ENCODE measurements at regions not wholly inside any gene's neighbourhood (a gene's known extent, or its start where the extent isn't known, plus 50 kb on each side); places are given as distances from the start of the nearest gene placed in this dataset.

DNA sequence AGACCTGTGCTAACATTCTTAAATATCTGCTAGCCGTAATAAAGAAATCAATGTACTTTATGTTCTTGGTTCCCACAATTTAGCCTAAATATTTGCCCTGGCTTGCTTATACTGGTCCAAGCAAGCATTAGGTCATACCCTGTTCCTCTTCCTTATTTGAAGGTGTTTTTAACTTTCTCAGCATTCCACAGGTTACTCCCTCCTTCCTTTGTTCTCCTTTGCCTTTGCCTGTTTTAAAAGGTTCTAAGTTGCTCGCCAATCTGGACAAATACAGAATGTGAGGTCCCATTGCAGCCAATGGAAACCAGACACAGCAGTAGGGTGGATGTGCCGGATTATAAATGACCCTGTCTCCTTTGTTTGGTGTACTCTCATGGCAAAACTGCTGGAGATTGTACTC is 436.8 kb upstream of the PCDH7 start:
- Histone ChIP-seq H3K36me3 (ENCODE audit: insufficient read depth, low read length) (no peaks in the 10 kb centered on the region), H3K9me3 (ENCODE audit: control insufficient read depth in 1 of 2, low read length in 2 of 2) (no peaks in the 10 kb centered on the region), H3K27me3 (ENCODE audit: insufficient read depth, low read length) (no peaks in the 10 kb centered on the region), H3K4me3 (ENCODE audit: low read length in 2 of 2) (no peak overlapping the region), H3K27ac (ENCODE audit: low read depth, low read length) (no peak overlapping the region), H3K4me1 (ENCODE audit: insufficient read depth, low read length) (no peaks in the 10 kb centered on the region)
- DNase-seq = no peak
- H3K27ac Mint-ChIP-seq = no peak overlapping the region
- H3K9me3 Mint-ChIP-seq = peaks cover 0 to 13% (median 3%) of the 10 kb centered on the region in 8 donors
- ChIA-PET POLR2A (ENCODE audit: partially characterized antibody) (no interaction called here), CTCF (ENCODE audit: partially characterized antibody) (no interaction called here)
- intact Hi-C loops (cut with micrococcal nuclease) = no loop called here
- H3K4me1 Mint-ChIP-seq = no peaks in the 10 kb centered on the region
- no peaks in the 10 kb centered on the region for H3K36me3 Mint-ChIP-seq
- H3K27me3 Mint-ChIP-seq = no peaks in the 10 kb centered on the region
- H3K4me3 Mint-ChIP-seq = no peak overlapping the region

DNA sequence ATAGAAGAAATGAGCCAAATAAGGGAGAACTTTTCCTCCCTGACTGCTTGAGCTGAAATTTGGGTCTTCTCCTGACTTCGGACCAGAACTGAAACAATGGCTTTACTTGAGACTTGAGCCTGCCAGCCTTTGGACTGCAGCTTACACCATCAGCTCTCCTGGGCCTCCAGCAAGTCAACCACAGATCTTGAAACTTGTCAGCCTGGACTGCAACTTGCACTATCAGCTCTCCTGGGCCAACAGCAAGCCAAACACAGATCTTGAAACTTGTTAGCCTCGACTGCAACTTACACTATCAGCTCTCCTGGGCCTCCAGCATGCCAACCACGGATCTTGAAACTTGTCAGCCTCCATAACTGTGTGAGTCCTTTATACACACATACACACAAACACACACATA is 425.9 kb upstream of the PCDH7 start:
- H3K27ac ChIP-seq (ENCODE audit: low read depth, low read length) = no peak overlapping the region
- ChIA-PET POLR2A (ENCODE audit: partially characterized antibody) (no interaction called here), CTCF (ENCODE audit: partially characterized antibody) (no interaction called here)
- no peaks in the 10 kb centered on the region for H3K36me3 ChIP-seq (ENCODE audit: insufficient read depth, low read length)
- intact Hi-C loops (cut with micrococcal nuclease) = no loop called here
- no peak for DNase-seq
- H3K36me3 Mint-ChIP-seq = no peaks in the 10 kb centered on the region
- H3K27ac Mint-ChIP-seq = no peak overlapping the region
- no peaks in the 10 kb centered on the region for H3K27me3 Mint-ChIP-seq
- H3K27me3 ChIP-seq (ENCODE audit: insufficient read depth, low read length) = no peaks in the 10 kb centered on the region
- H3K4me3 ChIP-seq (ENCODE audit: low read length in 2 of 2) = no peak overlapping the region
- H3K4me1 Mint-ChIP-seq = no peaks in the 10 kb centered on the region
- H3K9me3 ChIP-seq (ENCODE audit: control insufficient read depth in 1 of 2, low read length in 2 of 2) = no peaks in the 10 kb centered on the region
- H3K4me1 ChIP-seq (ENCODE audit: insufficient read depth, low read length) = no peaks in the 10 kb centered on the region
- peaks cover 4 to 26% (median 13%) of the 10 kb centered on the region in 8 donors for H3K9me3 Mint-ChIP-seq
- no peak overlapping the region for H3K4me3 Mint-ChIP-seq

DNA sequence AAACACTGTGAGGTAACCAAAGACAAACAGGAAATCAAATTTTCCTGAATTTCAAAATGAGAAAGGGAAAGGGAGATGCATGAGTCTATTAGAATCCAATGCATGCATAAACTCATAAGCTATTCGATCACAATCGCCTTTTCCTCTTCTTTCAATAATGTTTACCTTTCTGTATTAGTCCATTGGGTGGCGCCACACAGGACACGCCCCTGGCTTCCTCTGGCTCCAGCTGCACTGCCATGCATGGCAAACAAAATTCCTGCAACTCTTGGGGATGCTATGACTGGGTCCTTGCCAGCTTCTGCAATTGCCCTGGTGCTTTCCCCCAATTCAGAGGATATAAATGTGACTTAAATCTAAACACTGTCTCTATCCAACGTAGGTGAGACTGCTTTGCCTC is 424.5 kb upstream of the PCDH7 start:
- no peaks in the 10 kb centered on the region for H3K36me3 Mint-ChIP-seq
- no peaks in the 10 kb centered on the region for H3K27me3 Mint-ChIP-seq
- H3K27ac Mint-ChIP-seq = no peak overlapping the region
- peaks cover under 1 to 29% (median 13%) of the 10 kb centered on the region in 8 donors for H3K9me3 Mint-ChIP-seq
- intact Hi-C loops (cut with micrococcal nuclease) = no loop called here
- no peaks in the 10 kb centered on the region for H3K36me3 ChIP-seq (ENCODE audit: insufficient read depth, low read length)
- H3K4me3 Mint-ChIP-seq = no peak overlapping the region
- DNase-seq = no peak
- no peaks in the 10 kb centered on the region for H3K9me3 ChIP-seq (ENCODE audit: control insufficient read depth in 1 of 2, low read length in 2 of 2)
- H3K4me1 Mint-ChIP-seq = no peaks in the 10 kb centered on the region
- H3K4me1 ChIP-seq (ENCODE audit: insufficient read depth, low read length) = no peaks in the 10 kb centered on the region
- ChIA-PET POLR2A (ENCODE audit: partially characterized antibody) (no interaction called here), CTCF (ENCODE audit: partially characterized antibody) (no interaction called here)
- no peak overlapping the region for H3K4me3 ChIP-seq (ENCODE audit: low read length in 2 of 2)
- H3K27me3 ChIP-seq (ENCODE audit: insufficient read depth, low read length) = no peaks in the 10 kb centered on the region
- H3K27ac ChIP-seq (ENCODE audit: low read depth, low read length) = no peak overlapping the region

DNA sequence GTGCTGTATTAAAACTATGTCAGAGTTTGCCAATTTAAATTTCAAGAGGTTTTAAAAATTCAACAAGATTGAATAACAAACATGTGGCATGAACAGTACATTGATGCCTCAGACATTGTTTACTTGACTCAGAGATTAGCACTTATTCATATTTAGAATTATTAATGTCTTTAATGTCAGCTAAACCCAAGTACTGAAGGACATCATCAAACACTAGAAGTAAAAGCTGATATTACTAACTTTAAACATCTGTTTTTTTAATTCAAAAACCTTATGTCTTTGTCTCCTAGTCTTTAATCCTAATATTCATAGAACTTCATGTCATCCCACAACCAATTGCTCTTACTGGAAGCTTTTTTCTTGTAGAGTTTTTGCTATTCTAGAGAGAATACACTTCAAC is 406.2 kb upstream of the PCDH7 start:
- Histone ChIP-seq H3K9me3 (ENCODE audit: control insufficient read depth in 1 of 2, low read length in 2 of 2) (no peaks in the 10 kb centered on the region), H3K4me1 (ENCODE audit: insufficient read depth, low read length) (no peaks in the 10 kb centered on the region), H3K4me3 (ENCODE audit: low read length in 2 of 2) (no peak overlapping the region), H3K27ac (ENCODE audit: low read depth, low read length) (no peak overlapping the region), H3K36me3 (ENCODE audit: insufficient read depth, low read length) (no peaks in the 10 kb centered on the region), H3K27me3 (ENCODE audit: insufficient read depth, low read length) (no peaks in the 10 kb centered on the region)
- H3K27me3 Mint-ChIP-seq = no peaks in the 10 kb centered on the region
- no peaks in the 10 kb centered on the region for H3K36me3 Mint-ChIP-seq
- peaks cover 0 to 25% (median 12%) of the 10 kb centered on the region in 8 donors for H3K9me3 Mint-ChIP-seq
- no peaks in the 10 kb centered on the region for H3K4me1 Mint-ChIP-seq
- ChIA-PET POLR2A (ENCODE audit: partially characterized antibody) (no interaction called here), CTCF (ENCODE audit: partially characterized antibody) (no interaction called here)
- intact Hi-C loops (cut with micrococcal nuclease) = no loop called here
- no peak overlapping the region for H3K27ac Mint-ChIP-seq
- DNase-seq = no peak
- no peak overlapping the region for H3K4me3 Mint-ChIP-seq

DNA sequence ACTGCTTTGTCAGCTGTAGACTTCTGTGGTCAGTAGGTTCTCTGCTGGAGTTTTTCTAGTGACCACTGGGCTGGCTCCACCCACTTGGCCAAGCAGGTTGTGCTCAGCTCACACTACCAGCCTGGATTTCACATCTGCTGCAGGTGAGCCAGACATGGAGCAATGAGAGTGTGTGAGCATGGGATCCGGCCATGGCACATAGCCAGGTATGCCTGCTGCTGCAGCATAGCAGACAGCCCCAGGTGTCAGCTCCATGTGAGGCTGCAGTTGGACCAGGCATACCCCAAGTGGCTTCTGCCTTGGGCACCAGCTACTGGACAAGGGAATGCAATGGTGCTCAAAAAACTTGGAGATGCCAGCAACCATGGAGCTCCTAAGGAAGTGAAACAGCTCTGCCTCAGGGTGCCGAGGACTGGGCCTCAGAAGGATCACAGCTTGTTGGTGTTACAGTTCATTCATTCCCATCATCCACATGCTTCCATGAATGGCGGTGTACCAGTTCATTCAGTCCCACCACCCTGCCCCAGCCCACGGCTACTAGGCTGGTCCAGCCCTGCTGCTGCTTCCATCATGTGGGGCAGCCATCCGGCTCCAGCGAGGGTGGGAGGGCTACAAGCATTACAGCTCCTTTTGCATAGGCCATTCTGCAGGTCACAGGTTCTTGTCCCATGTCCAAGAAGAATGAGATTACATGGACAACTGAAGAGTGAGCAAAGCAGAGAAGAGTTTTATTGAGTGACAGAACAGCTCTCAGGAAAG is 389.1 kb upstream of the PCDH7 start:
- Histone ChIP-seq H3K4me3 (ENCODE audit: low read length in 2 of 2) (no peak overlapping the region), H3K36me3 (ENCODE audit: insufficient read depth, low read length) (no peaks in the 10 kb centered on the region), H3K27ac (ENCODE audit: low read depth, low read length) (no peak overlapping the region), H3K4me1 (ENCODE audit: insufficient read depth, low read length) (no peaks in the 10 kb centered on the region), H3K27me3 (ENCODE audit: insufficient read depth, low read length) (no peaks in the 10 kb centered on the region), H3K9me3 (ENCODE audit: control insufficient read depth in 1 of 2, low read length in 2 of 2) (peaks cover 0 to 6% of the 10 kb centered on the region in 2 donors)
- peaks cover 0 to 23% (median 9%) of the 10 kb centered on the region in 8 donors for H3K9me3 Mint-ChIP-seq
- H3K4me1 Mint-ChIP-seq = no peaks in the 10 kb centered on the region
- no peak overlapping the region for H3K27ac Mint-ChIP-seq
- H3K4me3 Mint-ChIP-seq = no peak overlapping the region
- no peaks in the 10 kb centered on the region for H3K36me3 Mint-ChIP-seq
- intact Hi-C loops (cut with micrococcal nuclease) = no loop called here
- no peak for DNase-seq
- CTCF ChIA-PET (ENCODE audit: partially characterized antibody) = no interaction called here
- POLR2A ChIA-PET (ENCODE audit: partially characterized antibody) = no interaction called here
- no peaks in the 10 kb centered on the region for H3K27me3 Mint-ChIP-seq

DNA sequence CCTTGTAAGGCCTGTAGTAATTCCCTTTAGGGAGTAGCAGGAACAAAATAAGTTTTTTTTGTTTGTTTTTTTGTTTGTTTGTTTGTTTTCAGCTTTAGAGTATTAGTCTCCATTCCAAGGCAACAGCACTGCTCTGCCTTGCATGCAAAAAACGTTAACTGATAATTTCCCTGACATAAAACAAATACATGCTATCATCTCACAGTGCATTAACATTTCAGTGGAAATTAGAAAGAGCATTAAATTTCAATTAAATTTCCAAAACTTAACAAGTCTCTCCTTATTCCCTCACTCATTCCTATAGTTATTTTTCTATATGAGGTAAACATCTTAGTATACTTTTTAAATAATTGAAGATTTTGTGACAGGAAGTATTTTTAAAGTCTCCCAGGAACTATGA is 378.4 kb upstream of the PCDH7 start:
- Histone ChIP-seq H3K27ac (ENCODE audit: low read depth, low read length) (no peak overlapping the region), H3K9me3 (ENCODE audit: control insufficient read depth in 1 of 2, low read length in 2 of 2) (no peaks in the 10 kb centered on the region), H3K36me3 (ENCODE audit: insufficient read depth, low read length) (no peaks in the 10 kb centered on the region), H3K4me3 (ENCODE audit: low read length in 2 of 2) (no peak overlapping the region), H3K4me1 (ENCODE audit: insufficient read depth, low read length) (no peaks in the 10 kb centered on the region), H3K27me3 (ENCODE audit: insufficient read depth, low read length) (no peaks in the 10 kb centered on the region)
- H3K27me3 Mint-ChIP-seq = no peaks in the 10 kb centered on the region
- no peaks in the 10 kb centered on the region for H3K36me3 Mint-ChIP-seq
- no peaks in the 10 kb centered on the region for H3K4me1 Mint-ChIP-seq
- no peak overlapping the region for H3K27ac Mint-ChIP-seq
- ChIA-PET CTCF (ENCODE audit: partially characterized antibody) (no interaction called here), POLR2A (ENCODE audit: partially characterized antibody) (no interaction called here)
- intact Hi-C loops (cut with micrococcal nuclease) = no loop called here
- H3K4me3 Mint-ChIP-seq = no peak overlapping the region
- peaks cover 3 to 21% (median 10%) of the 10 kb centered on the region in 8 donors for H3K9me3 Mint-ChIP-seq
- DNase-seq = no peak

DNA sequence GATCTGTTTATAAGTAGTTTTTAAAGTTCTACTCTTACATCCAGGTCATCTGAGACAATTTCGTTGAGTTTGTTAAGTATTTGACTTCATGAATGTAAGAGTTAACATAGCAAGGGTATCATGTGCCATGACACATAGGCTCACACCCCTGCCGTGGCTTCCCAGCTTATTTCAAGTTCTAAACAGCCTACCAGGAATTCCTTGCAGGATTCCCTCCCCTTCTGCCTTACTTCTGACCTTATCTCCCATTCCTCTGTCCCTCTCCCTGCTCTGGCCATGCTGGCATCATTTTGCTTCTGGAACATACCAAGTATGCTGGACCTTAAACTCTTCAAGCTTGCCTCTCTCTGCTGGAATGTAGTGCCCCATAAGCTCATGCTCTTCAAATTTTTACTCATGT is 369.9 kb upstream of the PCDH7 start:
- DNase-seq = no peak
- no peak overlapping the region for H3K4me3 Mint-ChIP-seq
- H3K27ac ChIP-seq (ENCODE audit: low read depth, low read length) = no peak overlapping the region
- H3K27me3 Mint-ChIP-seq = no peaks in the 10 kb centered on the region
- CTCF ChIA-PET (ENCODE audit: partially characterized antibody) = no interaction called here
- no peak overlapping the region for H3K27ac Mint-ChIP-seq
- no peaks in the 10 kb centered on the region for H3K27me3 ChIP-seq (ENCODE audit: insufficient read depth, low read length)
- H3K4me1 Mint-ChIP-seq = no peaks in the 10 kb centered on the region
- H3K9me3 ChIP-seq (ENCODE audit: control insufficient read depth in 1 of 2, low read length in 2 of 2) = no peaks in the 10 kb centered on the region
- POLR2A ChIA-PET (ENCODE audit: partially characterized antibody) = no interaction called here
- no peaks in the 10 kb centered on the region for H3K36me3 Mint-ChIP-seq
- H3K4me3 ChIP-seq (ENCODE audit: low read length in 2 of 2) = no peak overlapping the region
- intact Hi-C loops (cut with micrococcal nuclease) = no loop called here
- no peaks in the 10 kb centered on the region for H3K36me3 ChIP-seq (ENCODE audit: insufficient read depth, low read length)
- H3K9me3 Mint-ChIP-seq = peaks cover under 1 to 34% (median 19%) of the 10 kb centered on the region in 8 donors
- H3K4me1 ChIP-seq (ENCODE audit: insufficient read depth, low read length) = no peaks in the 10 kb centered on the region

DNA sequence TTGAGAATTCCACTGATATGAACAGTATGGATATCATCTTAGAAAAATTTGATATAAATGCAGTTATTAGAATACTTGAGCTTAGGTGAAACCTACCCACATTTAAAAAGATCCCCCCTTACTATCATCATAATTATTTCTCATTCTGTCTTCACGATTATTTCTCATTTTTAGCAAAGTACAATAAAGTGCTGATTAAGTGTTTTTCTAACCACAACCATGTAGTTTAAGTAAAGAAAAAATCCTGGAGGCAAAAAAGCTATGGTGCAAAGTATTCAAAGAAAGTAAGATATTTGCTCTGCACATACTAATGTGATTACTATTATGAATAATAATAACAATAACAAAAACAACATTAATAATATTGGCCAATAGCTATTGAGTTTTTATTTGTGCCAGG is 365.6 kb upstream of the PCDH7 start:
- no peaks in the 10 kb centered on the region for H3K4me1 ChIP-seq (ENCODE audit: insufficient read depth, low read length)

More for the DNA sequence above, 365.6 kb upstream of the PCDH7 start:
- ChIA-PET POLR2A (ENCODE audit: partially characterized antibody) (no interaction called here), CTCF (ENCODE audit: partially characterized antibody) (no interaction called here)
- H3K27ac Mint-ChIP-seq = no peak overlapping the region
- H3K36me3 Mint-ChIP-seq = no peaks in the 10 kb centered on the region
- no peak for DNase-seq
- H3K27me3 Mint-ChIP-seq = no peaks in the 10 kb centered on the region
- H3K36me3 ChIP-seq (ENCODE audit: insufficient read depth, low read length) = no peaks in the 10 kb centered on the region
- H3K4me3 Mint-ChIP-seq = no peak overlapping the region
- no peaks in the 10 kb centered on the region for H3K9me3 ChIP-seq (ENCODE audit: control insufficient read depth in 1 of 2, low read length in 2 of 2)
- peaks cover 2 to 28% (median 16%) of the 10 kb centered on the region in 8 donors for H3K9me3 Mint-ChIP-seq
- no peaks in the 10 kb centered on the region for H3K27me3 ChIP-seq (ENCODE audit: insufficient read depth, low read length)
- H3K27ac ChIP-seq (ENCODE audit: low read depth, low read length) = no peak overlapping the region
- H3K4me1 Mint-ChIP-seq = no peaks in the 10 kb centered on the region
- intact Hi-C loops (cut with micrococcal nuclease) = no loop called here
- no peak overlapping the region for H3K4me3 ChIP-seq (ENCODE audit: low read length in 2 of 2)

All from CD4-positive, alpha-beta memory T cell (primary cell).